ENCODE measurements at regions not wholly inside any gene's neighbourhood (a gene's known extent, or its start where the extent isn't known, plus 50 kb on each side); places are given as distances from the start of the nearest gene placed in this dataset.

GRCh38 chr5:91937121-91937520, 554.0 kb upstream of the ARRDC3 start:
- Histone ChIP-seq H3K9me3 (ENCODE audit: control insufficient read depth in 2 of 3, insufficient read depth in 1 of 3, low read length in 3 of 3) (no peaks in the 10 kb centered on the region), H3K36me3 (ENCODE audit: control insufficient read depth in 2 of 3, insufficient read depth in 3 of 3, low read length in 3 of 3) (no peaks in the 10 kb centered on the region), H3K4me1 (ENCODE audit: control insufficient read depth in 2 of 3, insufficient read depth in 2 of 3, low read depth in 1 of 3, low read length in 3 of 3) (no peaks in the 10 kb centered on the region), H3K27me3 (ENCODE audit: control insufficient read depth, insufficient read depth, low read length) (no peaks in the 10 kb centered on the region), H3K4me3 (ENCODE audit: low read length in 3 of 3) (no peak overlapping the region), H3K27ac (ENCODE audit: low read depth in 2 of 2, low read length in 2 of 2) (no peak overlapping the region), H3K9ac (ENCODE audit: low read length in 3 of 3) (no peak overlapping the region)
- DNase-seq (no peak), FAIRE-seq (no peak)
- no peak for TF ChIP-seq CTCF (IDR thresholded peaks at IDR 0.05; ENCODE audit: borderline replicate concordance, extremely low read depth, insufficient read depth)
- intact Hi-C loops (cut with DNase I): no loop called here

GRCh38 chr5:91929522-91929817, 546.4 kb upstream of the ARRDC3 start:
- no peak for TF ChIP-seq CTCF (IDR thresholded peaks at IDR 0.05; ENCODE audit: borderline replicate concordance, extremely low read depth, insufficient read depth)
- H3K4me3 ChIP-seq (ENCODE audit: low read length in 3 of 3): no peak overlapping the region
- H3K27ac ChIP-seq (ENCODE audit: low read depth in 2 of 2, low read length in 2 of 2): no peak overlapping the region
- intact Hi-C loops (cut with DNase I): no loop called here
- no peaks in the 10 kb centered on the region for H3K36me3 ChIP-seq (ENCODE audit: control insufficient read depth in 2 of 3, insufficient read depth in 3 of 3, low read length in 3 of 3)
- H3K4me1 ChIP-seq (ENCODE audit: control insufficient read depth in 2 of 3, insufficient read depth in 2 of 3, low read depth in 1 of 3, low read length in 3 of 3): peaks cover 0 to 4% (median 0%) of the 10 kb centered on the region in 3 donors
- no peaks in the 10 kb centered on the region for H3K27me3 ChIP-seq (ENCODE audit: control insufficient read depth, insufficient read depth, low read length)
- no peak overlapping the region for H3K9ac ChIP-seq (ENCODE audit: low read length in 3 of 3)
- FAIRE-seq (no peak), DNase-seq (no peak)
- no peaks in the 10 kb centered on the region for H3K9me3 ChIP-seq (ENCODE audit: control insufficient read depth in 2 of 3, insufficient read depth in 1 of 3, low read length in 3 of 3)

GRCh38 chr5:91928754-91929521, 545.8 kb upstream of the ARRDC3 start:
- H3K9me3 ChIP-seq (ENCODE audit: control insufficient read depth in 2 of 3, insufficient read depth in 1 of 3, low read length in 3 of 3): no peaks in the 10 kb centered on the region

More at GRCh38 chr5:91928754-91929521, 545.8 kb upstream of the ARRDC3 start:
- Histone ChIP-seq H3K27me3 (ENCODE audit: control insufficient read depth, insufficient read depth, low read length) (no peaks in the 10 kb centered on the region), H3K9ac (ENCODE audit: low read length in 3 of 3) (no peak overlapping the region), H3K4me1 (ENCODE audit: control insufficient read depth in 2 of 3, insufficient read depth in 2 of 3, low read depth in 1 of 3, low read length in 3 of 3) (peaks cover 0 to 4% (median 0%) of the 10 kb centered on the region in 3 donors), H3K36me3 (ENCODE audit: control insufficient read depth in 2 of 3, insufficient read depth in 3 of 3, low read length in 3 of 3) (no peaks in the 10 kb centered on the region), H3K27ac (ENCODE audit: low read depth in 2 of 2, low read length in 2 of 2) (no peak overlapping the region), H3K4me3 (ENCODE audit: low read length in 3 of 3) (no peak overlapping the region)
- DNase-seq (peak in 2 of 5 donors; percentile 36 to 39), FAIRE-seq (peak; percentile 97)
- peak; percentile 28 for TF ChIP-seq CTCF (IDR thresholded peaks at IDR 0.05; ENCODE audit: borderline replicate concordance, extremely low read depth, insufficient read depth)
- intact Hi-C loops (cut with DNase I): no loop called here
